ENCODE measurements at regions not wholly inside any gene's neighbourhood (a gene's known extent, or its start where the extent isn't known, plus 50 kb on each side); places are given as distances from the start of the nearest gene placed in this dataset.

- intact Hi-C loops (cut with micrococcal nuclease) = no loop called here
Measured at GRCh38 chr1:106121728-106122127, 934.7 kb upstream of the PRMT6 start.

GRCh38 chr1:106134561-106134960 is 921.9 kb upstream of the PRMT6 start:
- Mint-ChIP-seq H3K4me3 (no peak overlapping the region), H3K27ac (no peak overlapping the region), H3K4me1 (no peaks in the 10 kb centered on the region), H3K9me3 (no peaks in the 10 kb centered on the region), H3K36me3 (ENCODE audit: low read depth) (no peaks in the 10 kb centered on the region), H3K27me3 (no peaks in the 10 kb centered on the region)
- TF ChIP-seq CTCF (IDR thresholded peaks at IDR 0.05) = no peak
- ChIA-PET CTCF (no interaction called here), POLR2A (no interaction called here)
- intact Hi-C loops (cut with micrococcal nuclease) = no loop called here
- DNase-seq = no peak
- ATAC-seq (ENCODE audit: low read depth) = no peak

More at GRCh38 chr1:106121728-106122127, 934.7 kb upstream of the PRMT6 start:
- H3K27me3 Mint-ChIP-seq = no peaks in the 10 kb centered on the region
- no peak for ATAC-seq (ENCODE audit: low read depth)
- no peak overlapping the region for H3K4me3 Mint-ChIP-seq
- no peaks in the 10 kb centered on the region for H3K36me3 Mint-ChIP-seq (ENCODE audit: low read depth)
- no peak overlapping the region for H3K27ac Mint-ChIP-seq
- ChIA-PET POLR2A (no interaction called here), CTCF (no interaction called here)
- H3K9me3 Mint-ChIP-seq = peaks cover 8% of the 10 kb centered on the region
- H3K4me1 Mint-ChIP-seq = no peaks in the 10 kb centered on the region
- no peak for TF ChIP-seq CTCF (IDR thresholded peaks at IDR 0.05)
- no peak for DNase-seq

- POLR2A ChIA-PET = no interaction called here
- Mint-ChIP-seq H3K4me3 (no peak overlapping the region), H3K9me3 (peaks cover 3% of the 10 kb centered on the region), H3K36me3 (ENCODE audit: low read depth) (no peaks in the 10 kb centered on the region), H3K4me1 (no peaks in the 10 kb centered on the region), H3K27me3 (no peaks in the 10 kb centered on the region), H3K27ac (no peak overlapping the region)
- DNase-seq = no peak
- ATAC-seq (ENCODE audit: low read depth) = no peak
- intact Hi-C loops (cut with micrococcal nuclease) = no loop called here
- CTCF ChIA-PET = no interaction called here
- no peak for TF ChIP-seq CTCF (IDR thresholded peaks at IDR 0.05)
Measured at GRCh38 chr1:106173101-106173500, 883.4 kb upstream of the PRMT6 start.

GRCh38 chr1:106178791-106179190 is 877.7 kb upstream of the PRMT6 start:
- H3K27ac Mint-ChIP-seq = no peak overlapping the region
- CTCF ChIA-PET = no interaction called here
- H3K9me3 Mint-ChIP-seq = no peaks in the 10 kb centered on the region
- ATAC-seq (ENCODE audit: low read depth) = no peak
- intact Hi-C loops (cut with micrococcal nuclease) = no loop called here
- H3K36me3 Mint-ChIP-seq (ENCODE audit: low read depth) = no peaks in the 10 kb centered on the region
- no peak overlapping the region for H3K4me3 Mint-ChIP-seq
- no peak for TF ChIP-seq CTCF (IDR thresholded peaks at IDR 0.05)
- DNase-seq = no peak
- no peaks in the 10 kb centered on the region for H3K27me3 Mint-ChIP-seq
- POLR2A ChIA-PET = no interaction called here
- H3K4me1 Mint-ChIP-seq = no peaks in the 10 kb centered on the region

DNA sequence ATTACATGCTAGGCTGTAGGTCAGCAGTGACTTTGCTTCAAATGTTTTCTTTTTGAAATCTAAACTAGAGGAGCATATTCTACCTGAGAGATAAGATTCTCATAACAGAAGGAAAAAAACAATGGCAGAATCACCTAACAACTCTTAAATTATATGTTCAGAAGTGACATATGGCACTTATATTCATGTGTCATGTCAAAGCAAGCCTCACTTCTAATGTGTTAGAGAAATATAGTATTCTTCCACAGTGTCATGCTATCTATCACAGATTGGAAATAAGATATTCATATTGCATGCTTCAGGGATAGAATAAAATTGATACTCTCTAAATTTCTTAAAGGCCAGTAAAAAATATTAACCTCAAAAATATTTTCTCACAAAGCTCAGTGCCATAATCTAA is 874.6 kb upstream of the PRMT6 start:
- ChIA-PET CTCF (no interaction called here), POLR2A (no interaction called here)
- ATAC-seq (ENCODE audit: low read depth) (no peak), DNase-seq (no peak)
- Mint-ChIP-seq H3K4me3 (no peak overlapping the region), H3K9me3 (no peaks in the 10 kb centered on the region), H3K27ac (no peak overlapping the region), H3K4me1 (no peaks in the 10 kb centered on the region), H3K36me3 (ENCODE audit: low read depth) (no peaks in the 10 kb centered on the region), H3K27me3 (no peaks in the 10 kb centered on the region)
- TF ChIP-seq CTCF (IDR thresholded peaks at IDR 0.05) = no peak
- intact Hi-C loops (cut with micrococcal nuclease) = no loop called here

Measured in activated B cell treated with CpG ODN at 0.5 μM for 24 hours (primary cell).